Esophagus squamous epithelium (tissue), 4 donors: ENCODE measurements at regions not wholly inside any gene's neighbourhood (a gene's known extent, or its start where the extent isn't known, plus 50 kb on each side); places are given as distances from the start of the nearest gene placed in this dataset.

Source experiments
- POLR2A ChIP-seq, 4 donors: fragments of 450-650 bp; IDR thresholded peaks; one replicate each; pipeline ENCODE4 v1.6.1; 2017; ENCODE audit warnings: antibody characterized with exemption in 4 of 4, mild to moderate bottlenecking in 4 of 4, moderate library complexity in 3 of 4
- TF ChIP-seq, protein P1 (sequence below), 6 experiments: fragments of 450-650 bp in 4 of 6; fragments of 200-600 bp in 2 of 6; sonication (generic) in 2 of 6; IDR thresholded peaks; one replicate each; pipeline ENCODE4 v1.5.1; 2016 to 2019; ENCODE audit warnings: antibody characterized with exemption in 6 of 6, mild to moderate bottlenecking in 4 of 6, moderate library complexity in 4 of 6

DNA sequence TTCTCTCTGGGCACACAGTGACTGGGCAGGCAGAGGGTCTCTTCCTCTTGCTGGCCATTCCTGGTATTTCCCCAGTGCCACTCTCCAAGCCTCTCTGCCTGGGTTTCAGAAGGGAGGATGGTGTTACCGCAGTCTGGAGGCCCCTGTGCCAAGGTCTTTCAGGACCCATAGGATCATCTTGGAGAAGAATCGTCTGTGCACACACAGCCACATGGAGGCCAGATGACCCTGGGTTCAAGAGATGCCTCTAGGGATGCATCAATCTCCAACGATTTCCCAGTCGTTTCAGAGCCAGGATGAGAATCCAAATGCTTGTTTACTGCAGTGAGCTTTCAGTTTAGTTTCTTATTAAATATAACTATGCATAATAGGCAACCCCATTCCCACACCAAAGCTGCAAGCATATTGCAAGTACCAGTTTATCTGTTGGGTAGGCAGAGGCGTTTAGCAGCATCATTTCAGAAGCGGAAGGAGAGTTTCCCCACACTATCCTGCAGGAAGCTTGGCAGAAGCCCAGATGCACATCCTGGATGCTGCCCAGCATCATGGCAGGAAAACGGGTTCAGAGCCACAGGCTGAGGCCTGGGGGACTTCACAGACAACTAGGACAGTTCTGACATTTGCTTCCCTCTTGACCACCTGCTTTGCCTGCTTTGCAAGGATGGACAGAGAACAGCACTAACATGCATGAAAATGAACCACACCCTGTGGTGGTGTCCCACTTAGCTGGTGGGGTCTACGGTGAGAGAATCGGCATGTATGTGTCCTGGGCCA is 134.7 kb upstream of the FAM20C start:
- TF ChIP-seq, protein P1, sequence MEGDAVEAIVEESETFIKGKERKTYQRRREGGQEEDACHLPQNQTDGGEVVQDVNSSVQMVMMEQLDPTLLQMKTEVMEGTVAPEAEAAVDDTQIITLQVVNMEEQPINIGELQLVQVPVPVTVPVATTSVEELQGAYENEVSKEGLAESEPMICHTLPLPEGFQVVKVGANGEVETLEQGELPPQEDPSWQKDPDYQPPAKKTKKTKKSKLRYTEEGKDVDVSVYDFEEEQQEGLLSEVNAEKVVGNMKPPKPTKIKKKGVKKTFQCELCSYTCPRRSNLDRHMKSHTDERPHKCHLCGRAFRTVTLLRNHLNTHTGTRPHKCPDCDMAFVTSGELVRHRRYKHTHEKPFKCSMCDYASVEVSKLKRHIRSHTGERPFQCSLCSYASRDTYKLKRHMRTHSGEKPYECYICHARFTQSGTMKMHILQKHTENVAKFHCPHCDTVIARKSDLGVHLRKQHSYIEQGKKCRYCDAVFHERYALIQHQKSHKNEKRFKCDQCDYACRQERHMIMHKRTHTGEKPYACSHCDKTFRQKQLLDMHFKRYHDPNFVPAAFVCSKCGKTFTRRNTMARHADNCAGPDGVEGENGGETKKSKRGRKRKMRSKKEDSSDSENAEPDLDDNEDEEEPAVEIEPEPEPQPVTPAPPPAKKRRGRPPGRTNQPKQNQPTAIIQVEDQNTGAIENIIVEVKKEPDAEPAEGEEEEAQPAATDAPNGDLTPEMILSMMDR (IDR thresholded peaks at IDR 0.05): no peak
- no peak for TF ChIP-seq POLR2A (IDR thresholded peaks at IDR 0.05)
